Cardiac fibroblast (primary cell): ENCODE measurements at regions not wholly inside any gene's neighbourhood (a gene's known extent, or its start where the extent isn't known, plus 50 kb on each side); places are given as distances from the start of the nearest gene placed in this dataset.

Experiments
- DNase-seq, 2 donors: peaks; one replicate each; pipeline versions ENCODE4 v3.0.0 to v3.0.0-alpha.2; 2010; ENCODE audit warnings: low read depth in 2 of 2
- H3K4me3 ChIP-seq, 2 donors: replicated peaks in 1 of 2; 1 replicate in 1 of 2; 2 replicates in 1 of 2; pipeline ENCODE4 v1.5.1; 2011; ENCODE audit warnings: low read depth in 2 of 2, low read length in 2 of 2, mild to moderate bottlenecking in 2 of 2, moderate library complexity in 1 of 2
- CTCF ChIP-seq: IDR thresholded peaks from one replicate; pipeline ENCODE4 v1.5.1; 2011; ENCODE audit warnings: low read depth, mild to moderate bottlenecking, low read length, inconsistent platforms

- TF ChIP-seq CTCF = no peak
- H3K4me3 ChIP-seq = no peak overlapping the region
- DNase-seq = peak in 1 of 2 donors; percentile 62
Measured at GRCh38 chr1:14238472-14239307, 359.8 kb upstream of the KAZN start.

DNA sequence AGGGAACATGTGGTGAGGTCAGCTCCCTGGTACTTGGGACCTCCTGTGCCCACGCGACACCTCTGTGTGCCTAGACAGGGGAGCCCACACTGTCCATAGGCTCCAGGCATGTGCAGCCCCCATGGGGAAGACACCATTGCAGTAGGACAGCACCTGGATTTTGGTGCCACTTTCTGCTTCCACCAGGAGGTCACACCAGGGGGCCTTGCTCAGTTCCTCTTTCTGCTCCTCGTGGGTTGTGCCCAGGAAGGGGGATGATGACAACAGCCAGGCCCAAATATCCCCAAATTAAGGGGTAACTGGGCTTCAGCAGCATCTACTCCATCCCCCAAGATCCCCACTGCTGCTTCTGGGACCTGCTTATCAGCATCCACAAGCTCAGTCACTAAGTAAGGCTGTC lies 358.2 kb upstream of the KAZN start:
- no peak for TF ChIP-seq CTCF
- DNase-seq = no peak

DNA sequence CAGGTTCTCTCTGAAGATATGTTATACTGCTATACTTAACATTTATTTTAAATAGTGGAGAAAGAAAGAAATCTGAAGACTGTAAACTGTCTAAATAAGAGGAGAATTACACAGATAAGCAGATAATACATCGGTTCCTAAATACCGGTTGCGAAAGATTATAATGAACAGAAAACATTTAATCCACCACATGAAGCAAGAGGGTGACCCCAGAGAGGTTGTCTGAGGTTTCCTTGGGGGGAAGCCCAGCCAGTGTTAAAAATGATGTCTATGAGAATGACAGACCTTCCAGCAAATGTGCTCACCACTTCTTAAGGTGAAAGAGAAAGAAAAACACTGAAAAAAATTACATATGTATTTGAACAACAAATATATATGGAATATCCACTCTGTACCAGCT lies 356.4 kb upstream of the KAZN start:
- H3K4me3 ChIP-seq = no peak overlapping the region
- TF ChIP-seq CTCF = no peak
- peak in 1 of 2 donors; percentile 38 for DNase-seq

More for the DNA sequence above, 358.2 kb upstream of the KAZN start:
- H3K4me3 ChIP-seq = no peak overlapping the region

DNA sequence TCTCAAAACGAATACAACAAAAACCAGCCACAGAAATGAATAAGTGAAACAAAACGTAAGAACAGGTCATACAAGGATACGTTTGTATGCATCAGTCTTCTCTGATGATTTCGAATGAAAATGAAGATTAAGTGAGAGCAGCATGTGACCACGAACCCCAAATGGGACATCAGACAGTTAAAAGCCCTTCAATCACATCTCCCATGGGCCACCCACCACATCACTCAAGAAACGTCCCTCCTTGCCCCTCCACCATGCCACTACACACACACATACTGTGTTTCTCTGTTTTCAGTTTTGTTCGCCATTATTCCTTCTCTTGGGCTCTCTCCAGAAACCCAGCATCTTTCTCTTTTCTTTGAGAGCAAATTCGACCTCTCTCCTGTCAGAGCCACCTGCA lies 355.6 kb upstream of the KAZN start:
- H3K4me3 ChIP-seq = no peak overlapping the region
- no peak for TF ChIP-seq CTCF
- DNase-seq = no peak

DNA sequence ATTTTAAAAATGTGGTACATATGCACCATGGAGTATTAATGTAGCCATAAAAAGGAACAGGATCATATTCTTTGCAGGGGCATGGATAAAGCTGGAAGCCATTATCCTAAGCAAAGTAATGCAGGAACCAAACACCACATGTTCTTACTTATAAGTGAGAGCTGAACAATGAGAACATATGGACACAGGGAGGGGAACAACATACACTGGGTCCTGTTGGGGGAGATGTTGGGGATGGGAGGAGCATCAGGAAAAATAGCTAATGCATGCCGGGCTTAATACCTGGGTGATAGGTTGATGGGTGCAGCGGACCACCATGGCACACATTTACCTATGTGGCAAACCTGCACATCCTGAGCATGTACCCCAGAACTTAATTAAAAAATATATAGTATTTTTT lies 352.5 kb upstream of the KAZN start:
- TF ChIP-seq CTCF = no peak
- no peak overlapping the region for H3K4me3 ChIP-seq
- DNase-seq = no peak

GRCh38 chr1:14246471-14246870 lies 352.0 kb upstream of the KAZN start:
- DNase-seq = no peak
- H3K4me3 ChIP-seq = no peak overlapping the region
- TF ChIP-seq CTCF = no peak

GRCh38 chr1:14247666-14248065 lies 350.8 kb upstream of the KAZN start:
- no peak for TF ChIP-seq CTCF
- no peak for DNase-seq
- H3K4me3 ChIP-seq = no peak overlapping the region
